K562 (cell line): ENCODE measurements at regions not wholly inside any gene's neighbourhood (a gene's known extent, or its start where the extent isn't known, plus 50 kb on each side); places are given as distances from the start of the nearest gene placed in this dataset.

Experiments used
- ATAC-seq: fragments of 200-7000 bp; cut with Tn5 transposase; 3 replicates; pipeline ENCODE4 v1.9.1; 2020; ENCODE audit warnings: moderate library complexity
- BruUV-seq: library from RNA; stranded (reverse); fragments of 400-500 nt; replicated peaks from 2 replicates; lab custom pipeline; 2021; lab: Mats Ljungman, UMichigan
- CTCF ChIA-PET: fragments of 300-600 bp; formaldehyde crosslinking; extraction: SDS; loops from one replicate; lab custom pipeline; 2021; ENCODE audit warnings: low intra/inter-chr PET ratio; lab: Yijun Ruan, JAX
- POLR2A ChIA-PET: fragments of 300-600, 350-650 bp; sonication (Branson Sonifier 250); formaldehyde crosslinking; extraction: SDS; loops from one replicate; lab custom pipeline; 2021; ENCODE audit warnings: antibody characterized with exemption, inconsistent platforms; lab: Yijun Ruan, JAX
- DNase-seq, 4 experiments: peaks; one replicate each; pipeline versions ENCODE4 v3.0.0 to v3.0.0-alpha.2; 2011 to 2018; ENCODE audit warnings: low spot score in 3 of 4, mixed read lengths in 3 of 4; ENCODE audit errors: extremely low read depth in 1 of 4
- FAIRE-seq: peaks from 2 replicates; lab custom pipeline; 2011; peaks lifted over from hg19 to GRCh38; lab: Jason Lieb, UNC
- H2AFZ ChIP-seq: 2 replicates; pipeline ENCODE4 v1.6.0; 2011; ENCODE audit warnings: low read depth, low read length, control low read depth, inconsistent platforms
- H3K27ac ChIP-seq: fragments of 200-600 bp; 3 replicates; pipeline ENCODE4 v1.8.0; 2011; ENCODE audit warnings: low read depth, mild to moderate bottlenecking, control low read depth, inconsistent platforms, low read length, moderate library complexity, mixed read lengths; ENCODE audit errors: extremely low read depth
- H3K27me3 ChIP-seq, 2 experiments: fragments of 300-600 bp in 1 of 2; 2 replicates in 1 of 2; 3 replicates in 1 of 2; pipeline versions ENCODE4 v1.6.0 to v1.8.0; 2011; ENCODE audit warnings: inconsistent platforms in 2 of 2, low read length in 2 of 2, mild to moderate bottlenecking in 1 of 2, mixed read lengths in 1 of 2, moderate library complexity in 1 of 2; ENCODE audit not compliant: control insufficient read depth in 2 of 2, insufficient read depth in 2 of 2
- H3K36me3 ChIP-seq: fragments of 300-600 bp; 3 replicates; pipeline ENCODE4 v1.8.0; 2011; ENCODE audit warnings: mild to moderate bottlenecking, low read length, inconsistent platforms; ENCODE audit not compliant: control insufficient read depth, insufficient read depth
- H3K4me1 ChIP-seq, 2 experiments: fragments of 200-600 bp in 1 of 2; replicated peaks in 1 of 2; 2 replicates in 1 of 2; 3 replicates in 1 of 2; pipeline versions ENCODE4 v1.5.1 to v1.8.0; 2011; ENCODE audit warnings: inconsistent platforms in 2 of 2, low read length in 2 of 2, mild to moderate bottlenecking in 1 of 2, mixed read lengths in 1 of 2, moderate library complexity in 1 of 2; ENCODE audit not compliant: control insufficient read depth in 2 of 2, insufficient read depth in 2 of 2
- H3K4me2 ChIP-seq: 2 replicates; pipeline ENCODE4 v1.6.1; 2011; ENCODE audit warnings: low read length, control low read depth, inconsistent platforms, mixed read lengths; ENCODE audit not compliant: insufficient read depth
- H3K4me3 ChIP-seq: fragments of 200-600 bp; sonication (generic), shearing (Covaris generic); 2 replicates; pipeline ENCODE4 v1.5.1; 2016; ENCODE audit warnings: control low read depth, inconsistent platforms
- H3K79me2 ChIP-seq: fragments of 200-600 bp; 3 replicates; pipeline ENCODE4 v1.8.0; 2011; ENCODE audit warnings: low read length, inconsistent platforms; ENCODE audit not compliant: control insufficient read depth, insufficient read depth
- H3K9ac ChIP-seq, 2 experiments: 2 replicates each; pipeline versions ENCODE4 v1.6.0 to v1.6.1; 2011; ENCODE audit warnings: low read depth in 2 of 2, low read length in 2 of 2, control low read depth in 1 of 2, inconsistent platforms in 1 of 2, mild to moderate bottlenecking in 1 of 2, mixed read lengths in 1 of 2; ENCODE audit not compliant: insufficient read depth in 1 of 2
- H3K9me1 ChIP-seq: one replicate; pipeline ENCODE4 v1.6.0; 2011; ENCODE audit warnings: inconsistent platforms, mild to moderate bottlenecking, low read length, moderate library complexity; ENCODE audit not compliant: control insufficient read depth, insufficient read depth
- H3K9me3 ChIP-seq: replicated peaks from 2 replicates; pipeline ENCODE4 v1.5.1; 2011; ENCODE audit warnings: low read depth, low read length, inconsistent platforms; ENCODE audit not compliant: control insufficient read depth, insufficient read depth
- H4K20me1 ChIP-seq: replicated peaks from 2 replicates; pipeline ENCODE4 v1.6.1; 2011; ENCODE audit warnings: low read length, inconsistent platforms, mixed read lengths; ENCODE audit not compliant: control insufficient read depth, insufficient read depth
- ARHGAP35 ChIP-seq: fragments of 450-650 bp; IDR thresholded peaks from 2 replicates; pipeline ENCODE4 v1.6.1; 2018; ENCODE audit not compliant: partially characterized antibody
- EP300 ChIP-seq: IDR thresholded peaks from 2 replicates; pipeline ENCODE4 v1.6.1; 2012; ENCODE audit warnings: low read length, improper control_type of control experiment
- NFRKB ChIP-seq: fragments of 450-650 bp; IDR thresholded peaks from 2 replicates; pipeline ENCODE4 v1.6.1; 2016; ENCODE audit warnings: low read depth
- NFYB ChIP-seq: IDR thresholded peaks from 2 replicates; pipeline ENCODE4 v1.6.1; 2011; ENCODE audit warnings: mild to moderate bottlenecking, moderate library complexity; ENCODE audit not compliant: insufficient read length; ENCODE audit errors: extremely low read depth
- in situ Hi-C: fragments of 300-500 bp; cut with MboI; formaldehyde crosslinking; loops from 4 replicates; pipeline ENCODE4 v1.15.0; 2018; ENCODE audit warnings: inconsistent platforms, mixed read lengths
- intact Hi-C: fragments of 100-400 bp; cut with micrococcal nuclease; formaldehyde crosslinking; loops from 2 replicates; pipeline ENCODE4 v1.14.2; 2022
- TF ChIP-seq, protein P1 (sequence below): fragments of 200-600 bp; sonication (generic); IDR thresholded peaks from one replicate; pipeline ENCODE4 v1.6.1; 2012; ENCODE audit warnings: mild to moderate bottlenecking, low read depth, low read length, inconsistent platforms
- TF ChIP-seq, protein P2 (sequence below): fragments of 250-450 bp; sonication (Bioruptor Pico); IDR thresholded peaks from 2 replicates; pipeline ENCODE4 v1.4.0; 2020; ENCODE audit warnings: mild to moderate bottlenecking, moderate library complexity

DNA sequence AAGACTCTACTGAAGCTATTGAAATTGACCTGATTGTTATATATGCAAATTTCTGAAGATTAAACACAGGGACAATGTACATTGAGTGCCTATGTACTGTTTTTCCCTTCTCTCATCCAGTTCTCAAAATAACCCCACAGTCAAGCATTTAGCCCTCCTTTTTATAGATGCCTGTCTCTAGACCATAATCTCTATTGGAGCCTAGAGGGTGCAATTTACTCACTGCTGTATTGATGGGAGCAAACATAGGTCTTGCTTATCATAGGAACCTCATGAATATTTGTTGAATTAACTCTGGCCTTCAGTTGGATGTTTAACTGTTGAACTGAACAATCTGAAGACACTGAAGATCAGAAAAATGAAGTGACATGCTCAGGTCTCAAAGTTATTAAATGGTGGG lies 183.0 kb downstream of the RFC3 start:
- ChIA-PET CTCF (no interaction called here), POLR2A (no interaction called here)
- ATAC-seq, result no peak
- Histone ChIP-seq H3K27ac (no peak overlapping the region), H3K4me3 (no peak overlapping the region), H3K9me1 (no peaks in the 10 kb centered on the region), H3K27me3 (no peaks in the 10 kb centered on the region), H3K9me3 (no peaks in the 10 kb centered on the region), H3K36me3 (no peaks in the 10 kb centered on the region), H3K79me2 (no peaks in the 10 kb centered on the region), H3K9ac (no peak overlapping the region), H3K4me1 (no peaks in the 10 kb centered on the region), H4K20me1 (no peaks in the 10 kb centered on the region), H3K4me2 (no peak overlapping the region), H2AFZ (no peak overlapping the region)
- intact Hi-C loops (no loop called here), in situ Hi-C loops (no loop called here)
- DNase-seq, result no peak
- BruUV-seq, result no TSS peak
- FAIRE-seq, result no peak
- no peak for TF ChIP-seq NFYB
- TF ChIP-seq, protein P1, sequence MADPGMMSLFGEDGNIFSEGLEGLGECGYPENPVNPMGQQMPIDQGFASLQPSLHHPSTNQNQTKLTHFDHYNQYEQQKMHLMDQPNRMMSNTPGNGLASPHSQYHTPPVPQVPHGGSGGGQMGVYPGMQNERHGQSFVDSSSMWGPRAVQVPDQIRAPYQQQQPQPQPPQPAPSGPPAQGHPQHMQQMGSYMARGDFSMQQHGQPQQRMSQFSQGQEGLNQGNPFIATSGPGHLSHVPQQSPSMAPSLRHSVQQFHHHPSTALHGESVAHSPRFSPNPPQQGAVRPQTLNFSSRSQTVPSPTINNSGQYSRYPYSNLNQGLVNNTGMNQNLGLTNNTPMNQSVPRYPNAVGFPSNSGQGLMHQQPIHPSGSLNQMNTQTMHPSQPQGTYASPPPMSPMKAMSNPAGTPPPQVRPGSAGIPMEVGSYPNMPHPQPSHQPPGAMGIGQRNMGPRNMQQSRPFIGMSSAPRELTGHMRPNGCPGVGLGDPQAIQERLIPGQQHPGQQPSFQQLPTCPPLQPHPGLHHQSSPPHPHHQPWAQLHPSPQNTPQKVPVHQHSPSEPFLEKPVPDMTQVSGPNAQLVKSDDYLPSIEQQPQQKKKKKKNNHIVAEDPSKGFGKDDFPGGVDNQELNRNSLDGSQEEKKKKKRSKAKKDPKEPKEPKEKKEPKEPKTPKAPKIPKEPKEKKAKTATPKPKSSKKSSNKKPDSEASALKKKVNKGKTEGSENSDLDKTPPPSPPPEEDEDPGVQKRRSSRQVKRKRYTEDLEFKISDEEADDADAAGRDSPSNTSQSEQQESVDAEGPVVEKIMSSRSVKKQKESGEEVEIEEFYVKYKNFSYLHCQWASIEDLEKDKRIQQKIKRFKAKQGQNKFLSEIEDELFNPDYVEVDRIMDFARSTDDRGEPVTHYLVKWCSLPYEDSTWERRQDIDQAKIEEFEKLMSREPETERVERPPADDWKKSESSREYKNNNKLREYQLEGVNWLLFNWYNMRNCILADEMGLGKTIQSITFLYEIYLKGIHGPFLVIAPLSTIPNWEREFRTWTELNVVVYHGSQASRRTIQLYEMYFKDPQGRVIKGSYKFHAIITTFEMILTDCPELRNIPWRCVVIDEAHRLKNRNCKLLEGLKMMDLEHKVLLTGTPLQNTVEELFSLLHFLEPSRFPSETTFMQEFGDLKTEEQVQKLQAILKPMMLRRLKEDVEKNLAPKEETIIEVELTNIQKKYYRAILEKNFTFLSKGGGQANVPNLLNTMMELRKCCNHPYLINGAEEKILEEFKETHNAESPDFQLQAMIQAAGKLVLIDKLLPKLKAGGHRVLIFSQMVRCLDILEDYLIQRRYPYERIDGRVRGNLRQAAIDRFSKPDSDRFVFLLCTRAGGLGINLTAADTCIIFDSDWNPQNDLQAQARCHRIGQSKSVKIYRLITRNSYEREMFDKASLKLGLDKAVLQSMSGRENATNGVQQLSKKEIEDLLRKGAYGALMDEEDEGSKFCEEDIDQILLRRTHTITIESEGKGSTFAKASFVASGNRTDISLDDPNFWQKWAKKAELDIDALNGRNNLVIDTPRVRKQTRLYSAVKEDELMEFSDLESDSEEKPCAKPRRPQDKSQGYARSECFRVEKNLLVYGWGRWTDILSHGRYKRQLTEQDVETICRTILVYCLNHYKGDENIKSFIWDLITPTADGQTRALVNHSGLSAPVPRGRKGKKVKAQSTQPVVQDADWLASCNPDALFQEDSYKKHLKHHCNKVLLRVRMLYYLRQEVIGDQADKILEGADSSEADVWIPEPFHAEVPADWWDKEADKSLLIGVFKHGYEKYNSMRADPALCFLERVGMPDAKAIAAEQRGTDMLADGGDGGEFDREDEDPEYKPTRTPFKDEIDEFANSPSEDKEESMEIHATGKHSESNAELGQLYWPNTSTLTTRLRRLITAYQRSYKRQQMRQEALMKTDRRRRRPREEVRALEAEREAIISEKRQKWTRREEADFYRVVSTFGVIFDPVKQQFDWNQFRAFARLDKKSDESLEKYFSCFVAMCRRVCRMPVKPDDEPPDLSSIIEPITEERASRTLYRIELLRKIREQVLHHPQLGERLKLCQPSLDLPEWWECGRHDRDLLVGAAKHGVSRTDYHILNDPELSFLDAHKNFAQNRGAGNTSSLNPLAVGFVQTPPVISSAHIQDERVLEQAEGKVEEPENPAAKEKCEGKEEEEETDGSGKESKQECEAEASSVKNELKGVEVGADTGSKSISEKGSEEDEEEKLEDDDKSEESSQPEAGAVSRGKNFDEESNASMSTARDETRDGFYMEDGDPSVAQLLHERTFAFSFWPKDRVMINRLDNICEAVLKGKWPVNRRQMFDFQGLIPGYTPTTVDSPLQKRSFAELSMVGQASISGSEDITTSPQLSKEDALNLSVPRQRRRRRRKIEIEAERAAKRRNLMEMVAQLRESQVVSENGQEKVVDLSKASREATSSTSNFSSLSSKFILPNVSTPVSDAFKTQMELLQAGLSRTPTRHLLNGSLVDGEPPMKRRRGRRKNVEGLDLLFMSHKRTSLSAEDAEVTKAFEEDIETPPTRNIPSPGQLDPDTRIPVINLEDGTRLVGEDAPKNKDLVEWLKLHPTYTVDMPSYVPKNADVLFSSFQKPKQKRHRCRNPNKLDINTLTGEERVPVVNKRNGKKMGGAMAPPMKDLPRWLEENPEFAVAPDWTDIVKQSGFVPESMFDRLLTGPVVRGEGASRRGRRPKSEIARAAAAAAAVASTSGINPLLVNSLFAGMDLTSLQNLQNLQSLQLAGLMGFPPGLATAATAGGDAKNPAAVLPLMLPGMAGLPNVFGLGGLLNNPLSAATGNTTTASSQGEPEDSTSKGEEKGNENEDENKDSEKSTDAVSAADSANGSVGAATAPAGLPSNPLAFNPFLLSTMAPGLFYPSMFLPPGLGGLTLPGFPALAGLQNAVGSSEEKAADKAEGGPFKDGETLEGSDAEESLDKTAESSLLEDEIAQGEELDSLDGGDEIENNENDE, result no peak
- TF ChIP-seq ARHGAP35, result no peak
- no peak for TF ChIP-seq NFRKB
- TF ChIP-seq, protein P2, sequence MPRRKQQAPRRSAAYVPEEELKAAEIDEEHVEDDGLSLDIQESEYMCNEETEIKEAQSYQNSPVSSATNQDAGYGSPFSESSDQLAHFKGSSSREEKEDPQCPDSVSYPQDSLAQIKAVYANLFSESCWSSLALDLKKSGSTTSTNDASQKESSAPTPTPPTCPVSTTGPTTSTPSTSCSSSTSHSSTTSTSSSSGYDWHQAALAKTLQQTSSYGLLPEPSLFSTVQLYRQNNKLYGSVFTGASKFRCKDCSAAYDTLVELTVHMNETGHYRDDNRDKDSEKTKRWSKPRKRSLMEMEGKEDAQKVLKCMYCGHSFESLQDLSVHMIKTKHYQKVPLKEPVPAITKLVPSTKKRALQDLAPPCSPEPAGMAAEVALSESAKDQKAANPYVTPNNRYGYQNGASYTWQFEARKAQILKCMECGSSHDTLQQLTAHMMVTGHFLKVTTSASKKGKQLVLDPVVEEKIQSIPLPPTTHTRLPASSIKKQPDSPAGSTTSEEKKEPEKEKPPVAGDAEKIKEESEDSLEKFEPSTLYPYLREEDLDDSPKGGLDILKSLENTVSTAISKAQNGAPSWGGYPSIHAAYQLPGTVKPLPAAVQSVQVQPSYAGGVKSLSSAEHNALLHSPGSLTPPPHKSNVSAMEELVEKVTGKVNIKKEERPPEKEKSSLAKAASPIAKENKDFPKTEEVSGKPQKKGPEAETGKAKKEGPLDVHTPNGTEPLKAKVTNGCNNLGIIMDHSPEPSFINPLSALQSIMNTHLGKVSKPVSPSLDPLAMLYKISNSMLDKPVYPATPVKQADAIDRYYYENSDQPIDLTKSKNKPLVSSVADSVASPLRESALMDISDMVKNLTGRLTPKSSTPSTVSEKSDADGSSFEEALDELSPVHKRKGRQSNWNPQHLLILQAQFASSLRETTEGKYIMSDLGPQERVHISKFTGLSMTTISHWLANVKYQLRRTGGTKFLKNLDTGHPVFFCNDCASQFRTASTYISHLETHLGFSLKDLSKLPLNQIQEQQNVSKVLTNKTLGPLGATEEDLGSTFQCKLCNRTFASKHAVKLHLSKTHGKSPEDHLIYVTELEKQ (CRISPR knock-in tag), result no peak
- no peak for TF ChIP-seq EP300
